Prostate gland (tissue), 2 donors: ENCODE measurements at regions not wholly inside any gene's neighbourhood (a gene's known extent, or its start where the extent isn't known, plus 50 kb on each side); places are given as distances from the start of the nearest gene placed in this dataset.

Experiments
- POLR2A ChIP-seq: fragments of 450-650 bp; IDR thresholded peaks from one replicate; pipeline ENCODE4 v1.6.1; 2016; ENCODE audit warnings: antibody characterized with exemption, mild to moderate bottlenecking
- POLR2AphosphoS5 ChIP-seq: sonication (generic); formaldehyde crosslinking; IDR thresholded peaks from one replicate; pipeline ENCODE4 v1.6.1; 2017; ENCODE audit warnings: antibody characterized with exemption
- TF ChIP-seq, protein P1 (sequence below), 4 experiments: fragments of 200-600 bp in 2 of 4; fragments of 450-650 bp in 2 of 4; sonication (generic) in 2 of 4; IDR thresholded peaks; 1 replicate in 3 of 4; 2 replicates in 1 of 4; pipeline ENCODE4 v1.5.1; 2016 to 2019; ENCODE audit warnings: antibody characterized with exemption in 4 of 4, mild to moderate bottlenecking in 2 of 4, moderate library complexity in 2 of 4

DNA sequence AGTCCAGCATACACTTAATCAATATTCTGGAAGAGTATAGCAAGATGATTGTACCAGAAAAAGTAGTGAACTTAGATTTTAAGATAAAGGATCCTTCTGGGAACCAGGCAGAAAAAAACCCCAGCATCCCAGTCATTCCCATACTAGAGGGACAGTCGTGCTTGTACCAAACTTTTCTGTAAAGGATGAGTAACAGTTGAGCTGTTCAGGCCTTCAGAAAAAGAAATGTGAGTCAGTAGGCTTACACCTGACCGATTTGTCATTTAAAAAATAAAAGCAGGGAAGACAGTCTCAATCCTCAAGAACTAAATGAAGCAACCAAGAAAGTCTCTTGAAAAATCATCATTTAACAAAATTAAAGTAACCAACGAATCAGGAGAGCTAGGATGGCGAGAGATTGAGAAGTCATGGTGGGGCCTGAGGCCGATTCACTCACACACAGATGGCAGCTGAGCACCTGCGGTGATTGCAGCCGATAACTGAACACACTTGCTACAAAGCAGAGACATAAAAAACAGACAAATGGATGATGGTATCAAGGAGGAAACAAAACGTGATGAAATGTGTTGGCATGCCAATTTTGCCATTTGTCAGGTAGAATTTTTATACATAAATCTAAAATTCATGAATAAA is 170.0 kb upstream of the ALKAL2 start:
- TF ChIP-seq, protein P1, sequence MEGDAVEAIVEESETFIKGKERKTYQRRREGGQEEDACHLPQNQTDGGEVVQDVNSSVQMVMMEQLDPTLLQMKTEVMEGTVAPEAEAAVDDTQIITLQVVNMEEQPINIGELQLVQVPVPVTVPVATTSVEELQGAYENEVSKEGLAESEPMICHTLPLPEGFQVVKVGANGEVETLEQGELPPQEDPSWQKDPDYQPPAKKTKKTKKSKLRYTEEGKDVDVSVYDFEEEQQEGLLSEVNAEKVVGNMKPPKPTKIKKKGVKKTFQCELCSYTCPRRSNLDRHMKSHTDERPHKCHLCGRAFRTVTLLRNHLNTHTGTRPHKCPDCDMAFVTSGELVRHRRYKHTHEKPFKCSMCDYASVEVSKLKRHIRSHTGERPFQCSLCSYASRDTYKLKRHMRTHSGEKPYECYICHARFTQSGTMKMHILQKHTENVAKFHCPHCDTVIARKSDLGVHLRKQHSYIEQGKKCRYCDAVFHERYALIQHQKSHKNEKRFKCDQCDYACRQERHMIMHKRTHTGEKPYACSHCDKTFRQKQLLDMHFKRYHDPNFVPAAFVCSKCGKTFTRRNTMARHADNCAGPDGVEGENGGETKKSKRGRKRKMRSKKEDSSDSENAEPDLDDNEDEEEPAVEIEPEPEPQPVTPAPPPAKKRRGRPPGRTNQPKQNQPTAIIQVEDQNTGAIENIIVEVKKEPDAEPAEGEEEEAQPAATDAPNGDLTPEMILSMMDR (IDR thresholded peaks at IDR 0.05), result no peak
- no peak for TF ChIP-seq POLR2AphosphoS5
- TF ChIP-seq POLR2A, result no peak
